ENCODE measurements at regions not wholly inside any gene's neighbourhood (a gene's known extent, or its start where the extent isn't known, plus 50 kb on each side); places are given as distances from the start of the nearest gene placed in this dataset.

DNA sequence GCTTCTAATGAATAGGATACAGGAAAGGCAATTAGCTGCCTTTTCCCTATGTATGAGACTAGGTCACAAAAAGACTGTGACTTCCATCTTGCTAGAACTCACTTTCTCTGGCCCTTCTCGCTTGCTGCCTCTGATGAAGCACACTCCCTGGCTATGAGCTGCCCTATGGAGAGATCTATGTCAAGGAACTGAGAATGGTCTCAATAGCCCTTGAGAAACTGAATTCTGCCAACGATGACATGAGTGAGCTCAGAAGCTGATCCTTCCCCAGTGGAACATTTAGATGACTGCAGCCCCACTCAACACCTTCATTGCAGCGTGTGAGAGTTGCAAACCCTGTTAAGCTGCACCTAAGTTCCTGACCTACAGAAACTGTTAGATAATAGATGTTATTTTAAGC lies 309.8 kb downstream of the COG6 start:
- H3K4me3 ChIP-seq (ENCODE audit: low read depth, low read length): no peak overlapping the region

DNA sequence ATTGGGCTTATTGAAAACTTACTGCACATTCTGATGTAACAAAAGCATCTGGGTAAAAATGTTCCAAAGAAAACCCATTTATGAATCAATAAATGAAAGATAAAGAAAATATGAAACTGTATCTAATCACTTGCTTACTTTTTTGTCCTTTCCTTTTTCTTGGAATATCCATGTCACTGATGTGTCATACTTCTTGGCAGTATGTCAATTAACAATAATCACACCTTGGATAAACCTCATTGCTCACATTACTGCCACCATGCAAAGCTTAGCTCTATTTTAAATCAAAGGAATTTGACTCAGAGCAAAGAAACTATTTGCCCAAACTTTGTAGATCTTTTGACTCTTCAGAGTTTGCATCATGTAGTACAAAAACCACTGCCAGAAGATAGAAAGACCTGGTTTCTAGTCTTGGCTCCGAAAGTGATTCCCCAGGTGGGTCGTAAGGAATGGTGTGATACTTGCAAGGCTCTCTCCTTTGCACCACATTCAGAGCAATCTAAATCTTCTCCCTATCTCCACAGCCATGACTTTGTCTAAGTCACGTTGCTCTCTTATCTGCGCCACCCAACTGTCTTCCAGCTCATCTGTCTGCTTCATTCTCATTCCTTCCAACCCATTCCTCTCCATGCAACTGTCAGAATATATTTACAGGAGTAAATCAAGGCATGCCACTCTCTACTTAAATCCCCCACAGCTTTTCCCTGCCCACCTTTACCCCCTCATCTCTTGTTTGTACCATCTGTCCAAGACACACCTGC lies 311.9 kb downstream of the COG6 start:
- no peak overlapping the region for H3K4me3 ChIP-seq (ENCODE audit: low read depth, low read length)

DNA sequence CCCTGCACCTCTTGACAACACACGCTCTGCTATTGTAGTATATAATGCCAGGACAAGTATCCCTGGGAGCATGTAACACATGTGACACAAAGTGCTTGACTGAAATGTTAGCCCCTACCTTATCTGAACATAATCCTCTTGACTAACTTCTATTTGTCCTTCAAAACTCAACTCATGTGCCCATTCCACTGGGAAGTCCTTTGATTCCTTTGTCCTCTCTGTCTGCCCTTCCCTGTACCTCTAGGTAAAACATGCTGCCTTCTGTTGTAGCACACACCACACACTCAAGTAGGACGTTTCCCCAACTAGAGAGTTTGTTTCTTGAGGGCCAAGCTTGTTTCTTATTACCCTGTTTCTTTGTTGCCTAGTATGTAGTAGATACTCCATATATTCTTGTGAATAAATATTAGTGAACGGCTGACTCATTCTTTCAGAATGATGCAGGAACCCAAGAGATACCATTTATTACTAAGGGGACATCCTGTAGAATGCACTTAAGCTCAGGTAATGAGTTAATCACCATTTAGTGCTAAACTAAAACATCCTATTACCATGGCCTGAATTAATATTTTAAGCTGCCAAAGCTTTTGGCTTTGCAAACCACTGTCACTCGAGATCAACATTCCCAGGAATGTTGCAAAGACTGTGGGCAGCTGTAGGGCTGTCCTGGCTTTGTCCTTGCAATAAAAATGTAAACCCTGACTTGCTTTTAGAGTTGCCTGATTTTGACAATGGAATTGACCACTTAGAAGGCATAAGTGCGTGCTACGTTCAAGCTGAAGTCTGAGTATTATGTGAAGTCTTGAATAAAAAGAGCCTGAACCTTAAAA lies 313.4 kb downstream of the COG6 start:
- no peak overlapping the region for H3K4me3 ChIP-seq (ENCODE audit: low read depth, low read length)

DNA sequence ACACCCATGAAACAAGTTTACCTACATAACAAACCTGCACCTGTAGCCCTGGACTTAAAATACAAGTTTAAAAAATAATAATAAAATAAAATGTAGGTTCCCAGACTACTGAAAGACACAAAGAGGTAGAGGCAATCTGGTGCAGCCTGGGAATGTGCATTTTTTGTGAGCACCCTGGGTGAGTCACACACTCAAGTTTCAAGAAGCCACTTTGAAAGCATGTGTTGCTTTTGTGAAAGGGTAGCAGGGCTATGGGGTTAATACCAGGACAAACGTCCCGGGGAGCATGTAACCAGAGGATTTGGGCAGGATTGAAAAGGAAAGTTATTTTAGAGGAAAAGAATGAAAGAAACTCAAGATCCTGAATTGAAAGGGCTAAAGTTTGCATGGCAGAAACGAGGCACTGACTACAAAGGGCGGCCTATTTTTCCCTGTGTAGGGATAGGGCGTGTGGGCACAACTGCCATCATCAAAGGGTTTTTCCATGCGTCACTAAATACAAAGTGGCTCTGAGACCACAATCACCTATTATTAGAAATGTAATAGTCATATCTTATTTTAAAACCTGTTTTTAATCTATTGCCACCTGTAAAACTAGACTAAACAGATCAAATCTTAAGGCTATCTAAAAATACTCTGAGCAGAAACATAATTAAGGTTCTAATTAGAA lies 314.9 kb downstream of the COG6 start:
- no peak overlapping the region for H3K4me3 ChIP-seq (ENCODE audit: low read depth, low read length)

DNA sequence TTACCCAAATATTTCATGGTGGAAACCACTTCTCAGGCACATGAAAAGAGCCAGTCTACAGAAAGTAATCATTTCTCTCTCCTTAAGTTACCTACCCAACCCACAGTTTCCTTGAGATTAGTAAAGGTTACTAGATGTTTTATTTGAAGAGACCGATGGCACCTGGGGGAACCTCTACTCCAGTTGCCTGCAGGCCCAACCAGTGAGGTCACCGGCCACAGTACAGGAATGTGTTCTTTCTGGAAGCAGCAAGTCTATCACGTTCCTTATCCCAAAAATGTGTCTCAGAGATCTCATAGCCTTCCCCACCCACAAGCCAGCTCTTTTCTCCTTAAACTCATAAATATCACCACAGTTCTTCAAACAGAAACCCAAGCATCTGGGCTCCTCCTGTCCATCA lies 316.1 kb downstream of the COG6 start:
- no peak overlapping the region for H3K4me3 ChIP-seq (ENCODE audit: low read depth, low read length)

DNA sequence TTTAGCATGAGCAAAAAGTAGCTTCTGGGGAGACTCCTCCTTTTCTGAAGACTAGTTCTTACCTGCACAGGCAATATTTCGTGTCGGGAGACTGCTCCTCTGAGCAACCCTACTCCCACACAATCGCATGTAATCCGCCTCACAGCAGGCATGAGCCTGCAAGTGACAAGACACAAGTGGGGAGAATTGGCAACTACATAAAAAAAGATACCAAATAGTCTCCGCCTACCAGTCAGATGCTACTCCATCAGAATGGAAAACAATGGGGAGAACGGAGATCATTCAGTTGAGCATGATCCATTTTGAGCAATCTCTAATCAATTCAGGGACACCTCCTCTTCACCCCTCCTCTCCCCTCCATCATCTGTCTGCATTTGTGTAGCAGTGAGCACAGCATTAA lies 321.0 kb downstream of the COG6 start:
- no peak overlapping the region for H3K4me3 ChIP-seq (ENCODE audit: low read depth, low read length)

DNA sequence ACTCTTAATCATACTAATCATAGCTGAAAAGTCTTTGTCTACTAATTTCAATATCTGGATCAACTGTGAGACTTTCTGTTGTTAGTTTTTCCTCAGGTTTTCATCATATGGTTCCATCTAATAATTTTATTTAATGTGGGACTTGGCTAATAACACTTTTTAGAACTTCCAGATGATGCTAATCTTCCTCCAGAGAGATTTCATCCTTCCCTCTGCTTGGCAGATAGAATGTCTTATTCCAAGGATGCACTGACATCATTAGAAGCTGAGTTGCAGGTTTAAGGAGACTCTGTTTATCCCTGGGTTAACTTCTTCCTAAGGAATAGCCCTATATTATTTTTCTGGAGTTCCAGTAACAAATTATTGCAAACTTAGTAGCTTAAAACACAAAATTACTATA lies 325.6 kb downstream of the COG6 start:
- no peak overlapping the region for H3K4me3 ChIP-seq (ENCODE audit: low read depth, low read length)

DNA sequence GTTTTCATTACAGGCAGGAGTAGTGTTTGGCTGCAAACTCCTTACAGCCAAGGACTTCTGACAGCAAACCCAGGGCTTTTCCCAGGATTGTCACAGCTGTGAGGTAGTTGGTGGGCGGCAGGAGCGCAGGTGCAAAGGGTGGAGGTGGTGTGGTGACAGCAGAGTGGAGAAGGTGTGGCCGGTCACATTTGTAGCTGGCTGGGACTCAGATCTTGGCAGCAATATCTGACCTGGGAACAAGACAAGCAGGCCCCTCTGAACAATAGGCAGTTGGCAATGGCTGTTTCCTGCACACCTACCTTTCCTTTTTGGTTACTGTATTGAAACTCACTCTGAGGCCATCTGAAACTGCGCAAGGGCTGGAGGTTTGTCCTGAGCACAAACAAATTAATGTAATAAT lies 327.3 kb downstream of the COG6 start:
- H3K4me3 ChIP-seq (ENCODE audit: low read depth, low read length): no peak overlapping the region

DNA sequence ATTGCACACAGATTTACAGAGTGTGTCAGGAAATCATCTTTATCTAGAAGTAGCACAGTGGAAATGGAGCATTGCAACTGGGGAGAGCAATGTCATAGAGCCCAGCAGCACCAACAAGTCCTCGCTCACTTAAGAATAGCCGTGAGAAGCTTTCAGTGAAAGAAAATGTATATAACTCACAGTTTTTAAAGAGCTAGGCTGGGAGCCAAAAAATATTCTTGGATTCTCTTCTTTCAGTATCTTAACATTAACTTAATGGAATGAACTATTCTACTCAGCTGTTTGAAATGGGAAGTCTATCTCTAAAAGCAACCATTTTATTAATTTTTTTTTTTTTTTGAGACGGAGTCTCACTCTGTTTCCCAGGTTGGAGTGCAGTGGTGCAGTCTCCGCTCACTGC lies 329.6 kb downstream of the COG6 start:
- no peak overlapping the region for H3K4me3 ChIP-seq (ENCODE audit: low read depth, low read length)

DNA sequence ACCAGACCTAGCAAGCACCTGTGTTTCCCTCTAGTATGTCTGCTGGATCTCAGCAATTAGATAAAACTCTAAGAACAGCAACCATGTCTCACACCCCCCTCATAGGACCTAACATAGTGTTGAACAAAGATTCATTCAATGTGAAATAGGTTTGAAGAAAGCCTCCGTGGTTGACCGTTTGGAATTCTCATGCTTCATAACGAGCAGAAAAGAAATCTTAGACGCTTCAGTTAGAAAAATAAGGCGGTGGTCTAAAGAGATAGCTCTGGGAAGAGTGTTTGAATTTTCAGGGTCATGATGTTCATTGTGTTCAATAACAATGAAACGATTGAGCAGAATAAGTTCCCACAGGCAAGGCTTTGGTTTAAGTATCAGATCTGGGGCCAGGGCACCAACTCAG lies 332.9 kb downstream of the COG6 start:
- H3K4me3 ChIP-seq (ENCODE audit: low read depth, low read length): no peak overlapping the region

DNA sequence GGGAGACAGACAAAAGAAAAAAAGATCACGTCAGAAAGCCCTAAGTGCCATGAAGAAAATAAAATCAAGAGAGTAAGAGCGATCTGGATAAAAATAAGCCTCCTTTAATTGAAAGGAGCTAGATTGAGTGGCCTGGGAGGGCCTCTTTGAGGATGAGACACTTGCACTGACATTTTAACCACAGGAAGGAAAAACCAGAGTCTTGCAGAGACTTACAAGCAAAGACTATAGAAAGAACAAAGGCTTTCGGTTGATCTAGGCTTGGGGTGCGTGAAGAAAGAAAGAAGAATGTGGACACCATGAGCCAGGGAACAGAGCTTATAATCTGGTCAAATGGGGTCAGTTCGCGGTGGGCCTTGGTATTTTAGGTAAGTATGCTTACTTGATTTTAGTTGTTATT lies 342.7 kb downstream of the COG6 start:
- H3K4me3 ChIP-seq (ENCODE audit: low read depth, low read length): no peak overlapping the region

DNA sequence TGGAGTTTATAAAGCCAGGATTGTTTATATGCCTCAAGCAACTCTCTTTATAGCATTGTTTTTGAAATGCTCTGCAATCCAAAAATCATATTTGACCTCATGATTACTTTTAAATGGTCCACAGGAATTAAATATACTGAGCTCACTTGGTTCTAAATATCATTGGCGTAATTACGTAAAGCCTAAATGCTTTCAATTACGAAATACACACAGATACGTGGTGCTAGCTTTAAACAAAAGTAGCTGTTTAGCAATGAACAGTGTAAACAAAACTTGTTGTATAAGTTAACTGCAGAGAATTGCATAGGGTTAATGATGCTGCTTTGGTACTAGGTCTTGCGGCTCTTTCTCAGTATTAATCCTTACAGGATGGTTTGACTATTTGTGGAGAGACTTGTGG lies 346.6 kb downstream of the COG6 start:
- H3K4me3 ChIP-seq (ENCODE audit: low read depth, low read length): no peak overlapping the region

DNA sequence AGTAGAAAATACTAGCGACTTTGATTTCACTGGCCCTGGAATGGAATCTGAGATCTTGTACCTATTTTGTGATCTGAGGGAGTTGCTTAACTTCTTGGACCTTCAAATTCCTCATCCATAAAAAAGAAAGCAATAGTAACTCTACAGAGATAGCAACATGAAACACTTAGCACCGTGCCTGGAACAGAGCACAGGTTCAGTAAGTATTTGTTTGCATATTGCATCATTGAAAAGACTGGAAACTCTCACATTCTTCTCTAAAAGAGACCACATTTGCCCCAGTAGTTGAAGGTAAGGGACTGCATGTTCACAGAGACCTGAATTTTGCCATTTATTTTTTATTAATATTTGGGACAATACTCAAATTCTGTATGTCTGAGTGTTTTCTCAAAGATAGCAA lies 358.1 kb downstream of the COG6 start:
- H3K4me3 ChIP-seq (ENCODE audit: low read depth, low read length): no peak overlapping the region

DNA sequence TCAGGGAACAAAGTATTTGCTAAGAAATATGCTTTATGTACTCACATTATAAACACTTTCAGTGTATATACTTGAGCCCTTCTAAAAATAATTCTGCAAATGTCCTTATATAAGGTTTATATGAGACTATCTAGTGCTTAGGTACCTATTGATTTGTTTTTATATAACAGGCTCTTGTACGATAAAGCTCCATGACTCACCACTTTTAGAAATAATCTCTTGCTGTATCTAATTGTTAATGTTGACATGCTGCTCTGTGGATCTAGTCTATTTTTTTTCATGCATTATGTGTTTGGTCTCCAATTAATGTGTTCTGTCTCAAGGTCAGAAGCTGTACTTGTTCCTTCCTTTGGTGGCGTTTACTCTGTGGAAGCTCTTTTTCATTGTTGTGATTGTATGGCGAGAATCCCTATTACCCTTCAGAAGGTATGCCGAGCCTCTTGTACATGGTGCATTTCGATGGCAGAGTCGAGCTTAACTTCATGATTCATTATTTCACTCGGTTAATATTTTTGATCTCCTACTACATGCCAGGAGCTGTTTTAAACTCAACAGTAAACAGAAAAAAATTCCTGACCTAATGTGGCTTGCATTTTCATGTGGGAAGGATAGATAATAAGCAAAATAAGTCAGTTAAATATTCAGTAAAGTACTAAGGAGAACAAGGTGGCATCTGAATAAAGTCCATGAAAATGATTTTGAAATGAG lies 361.6 kb downstream of the COG6 start:
- H3K4me3 ChIP-seq (ENCODE audit: low read depth, low read length): no peak overlapping the region

DNA sequence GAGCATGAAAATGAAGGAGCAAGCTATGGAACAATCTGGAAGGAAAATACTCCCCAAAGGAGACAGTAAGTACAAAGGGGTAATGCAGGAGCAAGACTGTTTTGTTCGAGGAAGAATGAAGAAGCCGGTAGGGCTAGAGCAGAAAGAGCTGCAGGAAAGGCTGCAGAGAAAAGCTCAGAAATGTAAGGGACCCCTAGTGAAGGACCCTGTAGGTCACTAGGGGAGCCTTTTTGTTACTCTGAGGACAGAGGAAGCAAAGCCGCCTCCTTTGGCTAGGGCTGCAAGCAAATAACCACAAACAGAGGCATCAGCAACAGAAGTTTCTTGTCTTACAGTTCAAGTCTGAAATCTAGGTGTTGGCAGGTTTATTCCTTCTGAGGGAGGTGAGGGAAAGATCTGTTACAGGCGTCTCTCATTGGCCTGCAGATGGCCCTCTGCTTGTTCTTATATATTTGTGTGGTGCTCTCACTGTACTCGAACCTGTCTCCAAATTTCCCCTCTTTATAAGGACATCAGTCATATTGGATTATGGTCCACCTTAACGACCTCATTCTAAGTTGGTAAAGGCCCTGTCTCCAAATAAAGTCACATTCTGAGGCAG lies 362.3 kb downstream of the COG6 start:
- H3K4me3 ChIP-seq (ENCODE audit: low read depth, low read length): no peak overlapping the region

DNA sequence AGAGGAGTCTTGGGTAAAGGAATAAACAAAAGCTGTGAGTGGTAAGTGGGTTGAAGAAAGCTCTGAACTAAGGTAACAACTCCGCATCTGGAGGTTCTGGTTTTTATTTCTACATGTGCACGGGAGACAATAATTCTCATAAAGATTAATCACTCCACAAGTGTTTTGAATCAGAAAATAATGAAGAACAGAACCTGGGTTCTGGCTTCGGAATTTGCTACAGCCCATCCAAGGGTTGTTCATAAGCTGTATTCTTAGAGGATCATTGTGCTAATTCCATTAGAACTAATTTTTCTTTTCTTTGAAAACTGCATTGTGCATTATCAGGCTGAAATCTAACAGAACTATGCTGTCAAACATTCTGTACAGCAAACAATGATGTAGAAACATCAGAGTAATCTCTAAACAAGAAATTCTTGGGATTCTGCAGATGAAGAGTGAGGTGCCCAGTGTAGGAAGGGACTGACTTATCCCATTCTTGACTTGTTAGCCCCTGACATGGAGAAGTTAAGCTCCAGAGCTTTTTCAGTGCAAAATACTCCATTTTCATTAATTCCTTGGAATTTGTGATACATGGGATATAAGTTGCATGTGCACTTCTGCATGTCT lies 368.2 kb downstream of the COG6 start:
- H3K4me3 ChIP-seq (ENCODE audit: low read depth, low read length): no peak overlapping the region

DNA sequence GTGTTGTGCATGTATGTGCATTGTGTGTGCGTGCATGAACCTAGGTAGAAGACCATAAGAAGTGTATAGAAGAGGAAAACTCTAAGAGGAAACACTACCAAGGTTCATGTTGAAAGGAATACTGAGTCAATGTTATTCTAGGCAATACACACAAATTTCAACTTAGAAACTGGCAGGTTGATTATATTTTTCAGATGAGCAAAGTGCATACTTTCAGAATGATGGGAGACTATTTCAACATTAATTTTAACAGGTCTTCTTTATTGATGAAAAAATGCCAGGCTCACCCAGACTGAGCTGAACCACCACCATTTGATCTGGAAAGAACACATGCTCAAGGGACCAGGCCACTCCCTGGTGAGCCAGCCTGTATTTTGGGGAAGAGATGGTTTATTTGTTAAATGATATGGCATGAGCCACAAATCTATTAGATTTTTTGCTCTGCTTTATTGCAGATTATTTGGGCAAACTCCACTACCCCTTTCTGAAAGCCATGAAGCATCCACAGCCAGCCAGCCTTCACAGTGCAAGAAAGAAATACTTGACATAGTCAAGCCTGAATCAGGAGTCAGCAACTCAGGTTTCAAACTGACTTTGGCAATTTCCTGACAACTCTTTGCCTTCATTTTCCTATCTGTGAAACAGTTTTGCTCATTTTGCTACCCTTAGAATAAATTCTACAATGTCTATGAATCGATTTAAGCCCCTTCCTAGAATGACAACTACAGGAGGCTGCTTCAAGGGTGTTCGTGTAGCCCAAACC lies 368.9 kb downstream of the COG6 start:
- no peak overlapping the region for H3K4me3 ChIP-seq (ENCODE audit: low read depth, low read length)

DNA sequence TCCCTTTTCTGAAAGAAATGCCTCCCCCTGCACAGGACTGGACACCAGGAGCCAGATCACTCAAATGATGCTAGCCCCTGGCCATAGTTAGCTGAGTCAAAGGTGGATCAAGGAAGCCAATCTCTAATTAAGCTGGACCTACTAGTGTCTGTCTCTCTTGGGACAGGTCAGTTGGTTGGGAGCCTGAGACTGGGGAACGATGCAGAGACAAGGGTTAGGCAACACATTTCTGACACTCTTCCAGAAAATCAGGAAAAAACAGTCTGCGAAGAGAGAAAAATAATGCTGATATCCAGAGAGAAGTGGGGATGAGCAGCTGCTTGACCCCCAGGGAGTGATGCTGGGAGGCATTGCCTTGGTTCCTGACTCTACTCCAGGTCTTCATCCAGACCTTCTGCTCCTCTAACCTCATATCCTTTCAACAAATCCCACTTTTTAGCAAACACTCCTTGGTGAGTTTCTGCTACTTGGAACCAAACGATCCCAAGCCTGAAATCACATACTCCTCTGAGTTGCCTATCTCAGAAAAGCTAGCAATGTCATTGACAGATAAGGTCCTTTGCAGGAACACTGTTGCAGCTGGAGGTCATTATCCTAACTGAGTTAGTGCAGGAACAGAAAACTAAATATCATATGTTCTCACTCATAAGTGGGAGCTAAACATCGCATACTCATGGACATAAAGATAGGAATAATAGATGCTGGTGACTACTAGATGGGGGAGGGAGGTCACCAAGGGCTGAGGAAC lies 369.7 kb downstream of the COG6 start:
- H3K4me3 ChIP-seq (ENCODE audit: low read depth, low read length): no peak overlapping the region

DNA sequence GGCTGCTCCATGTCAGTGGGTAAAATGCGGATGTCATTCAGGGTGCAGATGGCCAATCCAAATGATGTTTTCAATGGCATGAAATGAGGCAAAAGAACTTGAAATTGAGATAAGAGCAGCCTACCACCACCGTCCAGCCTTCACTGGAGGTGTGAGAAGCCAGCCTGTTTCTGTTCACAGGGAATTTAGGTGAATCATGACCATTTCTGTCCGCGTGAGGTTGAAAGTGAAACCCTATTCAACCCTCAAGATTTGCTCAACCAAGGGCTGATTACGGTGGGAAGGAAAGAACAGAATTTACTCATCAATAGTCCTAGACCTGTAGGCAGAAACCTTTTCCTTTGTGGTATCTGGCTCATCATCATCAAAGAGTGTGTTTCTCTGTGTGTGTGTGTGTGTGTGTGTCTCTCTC lies 370.7 kb downstream of the COG6 start:
- H3K4me3 ChIP-seq (ENCODE audit: low read depth, low read length): no peak overlapping the region

Data from iPS-11a (cell line).